Hematopoietic multipotent progenitor cell (in vitro differentiated cells): ENCODE measurements at regions not wholly inside any gene's neighbourhood (a gene's known extent, or its start where the extent isn't known, plus 50 kb on each side); places are given as distances from the start of the nearest gene placed in this dataset.
"Not testable (repeated sequence)": the region's sequence is repeated elsewhere in the genome, so short reads cannot be mapped to it uniquely, and the experiment has no call there.

Experiments used
- DNase-seq, 3 donors: peaks; one replicate each; pipeline ENCODE4 v3.0.0-alpha.2; 2011 to 2015; ENCODE audit warnings: low read depth in 2 of 3, low spot score in 2 of 3

- peak in 1 of 3 donors; percentile 6 for DNase-seq
Observed at GRCh38 chr2:186949726-186950256, 100.8 kb upstream of the ZSWIM2 start.

DNA sequence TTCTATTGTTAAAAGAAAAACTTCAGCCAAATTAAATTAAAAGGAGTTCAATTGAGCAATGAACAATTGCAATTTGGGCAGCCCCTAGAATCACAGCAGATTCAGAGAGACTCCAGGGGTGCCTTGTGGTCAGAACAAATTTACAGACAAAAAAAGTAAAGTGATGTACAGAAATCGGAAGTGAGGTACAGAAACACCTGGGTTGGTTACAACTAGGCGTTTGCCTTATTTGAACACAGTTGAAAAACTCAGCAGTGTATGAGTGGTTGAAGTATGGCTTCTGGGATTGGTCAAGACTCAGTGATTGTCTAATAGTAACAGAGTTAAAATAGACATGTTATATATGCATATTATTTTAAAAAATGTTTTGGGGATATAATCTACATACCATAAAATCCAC, 98.5 kb upstream of the ZSWIM2 start:
- no peak for DNase-seq

GRCh38 chr2:186946896-186947467, 98.0 kb upstream of the ZSWIM2 start:
- no peak for DNase-seq

DNA sequence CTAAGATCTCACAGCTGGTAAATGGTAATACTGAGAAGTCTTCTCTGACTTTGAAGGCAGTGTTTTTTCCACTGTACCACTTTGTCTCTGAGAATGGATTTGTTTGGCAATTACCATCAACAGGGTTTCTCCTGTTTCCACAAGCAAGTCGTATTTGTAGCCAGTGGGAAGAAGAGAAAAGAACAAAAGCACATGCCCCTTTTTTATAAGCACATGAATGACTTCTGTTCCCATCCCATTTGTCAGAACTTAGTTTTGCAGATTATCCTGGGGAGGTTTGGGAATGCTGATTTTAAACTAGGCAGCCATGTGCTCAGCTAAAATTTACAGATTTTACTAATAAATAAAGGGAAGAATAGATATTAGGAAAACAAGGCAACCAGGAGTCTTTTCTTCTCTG, 92.9 kb upstream of the ZSWIM2 start:
- no peak for DNase-seq

DNA sequence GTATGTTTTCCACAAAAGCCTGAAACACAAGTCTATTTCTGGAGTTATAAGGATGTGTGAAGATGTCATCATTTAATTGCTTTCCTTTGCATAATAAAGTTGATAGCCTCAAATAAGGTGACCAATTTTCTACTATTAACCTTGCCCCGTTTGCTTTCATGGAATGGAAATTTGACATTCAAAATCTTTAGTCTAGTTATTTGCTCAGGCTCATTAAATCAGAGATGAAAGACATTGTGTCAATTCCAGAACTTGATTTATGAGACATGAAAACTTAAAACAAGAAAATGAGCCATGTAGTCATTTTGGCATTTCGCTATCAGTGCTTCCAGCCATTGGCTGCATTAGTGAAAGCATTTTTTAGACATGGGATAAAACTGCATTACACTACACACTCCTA, 91.5 kb upstream of the ZSWIM2 start:
- no peak for DNase-seq

GRCh38 chr2:186934420-186934819, 85.5 kb upstream of the ZSWIM2 start:
- DNase-seq: no peak

- DNase-seq: no peak
Observed at GRCh38 chr2:186927867-186928191, 78.9 kb upstream of the ZSWIM2 start.

GRCh38 chr2:186927185-186927866, 78.4 kb upstream of the ZSWIM2 start:
- peak in 1 of 3 donors; percentile 48 for DNase-seq

DNA sequence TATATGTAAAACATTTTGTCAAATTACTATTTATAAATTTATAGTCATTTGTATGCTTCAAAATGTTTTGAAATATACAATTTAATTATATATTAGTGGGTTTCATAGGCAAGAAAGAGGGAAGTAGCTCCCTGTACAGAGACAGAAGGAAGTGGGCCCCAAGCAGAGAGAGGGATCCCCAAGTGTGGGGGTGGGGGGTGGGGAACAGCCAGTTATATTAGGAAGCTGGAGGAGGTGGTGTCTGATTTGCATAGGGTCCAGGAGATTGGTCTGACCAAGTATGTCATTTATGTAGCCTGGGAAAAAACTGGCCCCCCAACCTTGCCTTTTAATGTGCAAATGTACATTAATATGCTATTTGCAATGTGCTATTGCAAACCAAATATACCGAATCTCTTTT, 76.5 kb upstream of the ZSWIM2 start:
- DNase-seq: no peak

DNA sequence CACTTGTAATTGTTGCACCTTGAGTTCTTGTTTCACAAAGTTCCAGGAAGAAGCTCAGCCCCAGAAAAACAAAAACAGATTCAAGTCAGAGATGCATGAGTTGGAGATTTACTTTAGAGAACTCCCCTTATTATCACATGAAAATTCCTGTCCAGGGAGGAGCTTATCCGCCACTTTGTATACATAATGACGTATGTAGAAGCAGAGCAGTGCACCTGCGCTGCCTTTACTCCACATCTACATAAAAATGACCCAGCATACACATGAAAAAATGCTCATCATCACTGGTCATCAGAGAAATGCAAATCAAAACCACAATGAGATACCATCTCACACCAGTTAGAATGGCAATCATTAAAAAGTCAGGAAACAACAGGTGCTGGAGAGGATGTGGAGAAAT, 73.3 kb upstream of the ZSWIM2 start:
- not testable (repeated sequence) for DNase-seq

- peak in 2 of 3 donors; percentile 33 to 60 for DNase-seq
Observed at GRCh38 chr2:186919296-186919695, 70.3 kb upstream of the ZSWIM2 start.

DNA sequence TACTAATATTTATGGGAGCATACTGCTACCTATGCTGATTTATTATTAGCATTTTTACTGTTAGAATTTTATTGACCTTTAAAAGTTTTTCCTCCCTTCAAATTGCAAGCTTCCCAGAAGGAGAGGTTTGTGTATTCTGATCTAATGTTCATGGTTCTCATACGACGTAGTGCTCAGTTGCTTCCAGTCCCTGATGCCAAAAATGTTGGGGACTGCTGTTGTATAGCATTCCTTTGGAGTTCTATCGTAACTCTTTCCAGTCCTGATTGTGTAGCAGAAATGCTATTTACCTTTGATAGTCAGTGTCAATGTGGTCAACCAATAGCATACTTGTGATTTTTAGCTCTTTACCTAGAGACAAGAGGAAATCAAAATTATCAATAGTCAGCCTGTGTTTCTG, 69.5 kb upstream of the ZSWIM2 start:
- no peak for DNase-seq

DNA sequence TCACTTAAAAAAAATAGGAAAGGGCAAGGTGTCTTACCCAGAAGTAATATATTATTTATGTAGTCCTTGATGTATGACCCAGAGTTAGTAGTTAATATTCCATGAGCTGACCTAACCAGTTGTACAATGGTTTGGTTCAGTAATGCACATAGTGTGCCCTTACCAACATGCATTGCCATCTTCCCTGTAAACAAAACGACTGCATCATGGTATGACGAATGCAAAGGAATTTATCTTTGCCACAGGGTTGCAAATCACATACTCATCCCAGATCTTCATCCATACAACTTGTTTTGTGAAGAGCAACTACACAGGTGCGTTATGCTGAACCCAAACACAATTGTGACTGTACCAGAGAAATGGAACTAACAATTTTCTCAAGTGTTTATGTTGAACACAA, 68.9 kb upstream of the ZSWIM2 start:
- DNase-seq: no peak

DNA sequence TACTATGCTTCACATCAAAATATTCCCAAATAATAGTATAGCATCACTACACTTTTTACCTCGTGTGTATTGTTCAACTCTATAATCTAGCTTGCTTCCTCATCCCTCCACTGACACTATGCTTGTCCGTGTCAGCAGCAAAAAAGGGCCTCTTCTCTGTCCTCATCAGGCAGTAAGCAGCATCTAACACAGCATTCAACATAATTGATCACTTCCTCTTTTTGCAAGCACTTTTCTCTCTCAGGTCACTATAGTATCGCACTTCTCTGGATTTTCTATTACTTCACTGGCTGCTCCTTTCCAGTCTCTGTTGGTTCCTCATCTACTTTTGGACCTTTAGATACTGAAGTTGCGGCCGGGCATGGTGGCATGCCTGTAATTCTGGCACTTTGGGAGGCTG, 64.9 kb upstream of the ZSWIM2 start:
- DNase-seq: peak in 2 of 3 donors; percentile 17 to 67

DNA sequence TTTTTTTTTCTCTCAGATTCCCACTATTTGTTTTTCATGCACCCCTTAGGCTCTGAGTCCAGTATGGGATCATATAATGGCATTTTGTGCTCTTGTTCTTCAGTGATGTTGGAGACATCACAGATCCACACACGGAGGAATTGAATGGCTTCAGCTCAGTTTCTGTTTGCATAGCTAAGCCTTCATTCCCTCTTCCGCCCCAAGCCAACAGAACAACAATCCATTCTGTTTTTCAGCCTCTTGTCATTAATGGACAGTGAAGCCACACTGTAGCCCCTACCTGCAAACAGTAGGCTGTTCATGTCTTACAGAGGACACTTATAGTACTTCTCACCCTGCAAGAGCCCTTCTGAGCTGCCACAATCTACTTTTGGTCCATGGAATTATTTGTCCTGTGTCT, 64.0 kb upstream of the ZSWIM2 start:
- DNase-seq: no peak

- DNase-seq: no peak
Observed at GRCh38 chr2:186911551-186912085, 62.6 kb upstream of the ZSWIM2 start.

DNA sequence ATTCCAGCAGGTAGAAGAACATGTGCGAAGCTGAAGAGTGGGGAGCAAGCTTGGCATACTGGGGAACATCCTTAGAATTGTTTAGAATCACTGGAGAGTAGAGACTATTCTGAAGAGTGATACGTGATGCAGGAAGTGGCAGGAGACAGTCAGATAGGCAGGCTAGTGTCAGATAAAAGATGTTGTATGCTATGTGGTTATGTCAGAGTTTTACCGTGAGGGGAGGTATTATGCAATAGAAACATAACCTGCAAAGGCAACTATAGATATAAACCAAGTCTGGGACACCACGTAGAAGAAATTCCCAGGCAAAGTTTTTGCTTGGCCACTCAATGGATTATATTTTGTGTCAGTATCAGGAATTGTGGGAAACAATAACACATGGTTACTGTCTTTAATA, 62.0 kb upstream of the ZSWIM2 start:
- DNase-seq: peak in 1 of 3 donors; percentile 10

- DNase-seq: no peak
Observed at GRCh38 chr2:186909095-186909494, 60.1 kb upstream of the ZSWIM2 start.

GRCh38 chr2:186907897-186908296, 58.9 kb upstream of the ZSWIM2 start:
- no peak for DNase-seq

- peak in 1 of 3 donors; percentile 45 for DNase-seq
Observed at GRCh38 chr2:186903216-186903615, 54.2 kb upstream of the ZSWIM2 start.
